Fibroblast of upper back skin (primary cell): ENCODE measurements at regions not wholly inside any gene's neighbourhood (a gene's known extent, or its start where the extent isn't known, plus 50 kb on each side); places are given as distances from the start of the nearest gene placed in this dataset.

ENCODE experiments used
- DNase-seq: peaks from one replicate; pipeline ENCODE4 v3.0.0-alpha.2; 2013

- no peak for DNase-seq
These were observed 112.0 kb upstream of the CARMIL1 start for GRCh38 chr6:25166955-25167748.

- DNase-seq, result no peak
These were observed 111.2 kb upstream of the CARMIL1 start for GRCh38 chr6:25167961-25168360.

GRCh38 chr6:25168637-25169036 is 110.5 kb upstream of the CARMIL1 start:
- DNase-seq, result no peak

GRCh38 chr6:25169553-25169952 is 109.6 kb upstream of the CARMIL1 start:
- DNase-seq, result peak; percentile 14

GRCh38 chr6:25169961-25170360 is 109.2 kb upstream of the CARMIL1 start:
- no peak for DNase-seq

- DNase-seq, result no peak
These were observed 108.5 kb upstream of the CARMIL1 start for GRCh38 chr6:25170640-25171039.

- no peak for DNase-seq
These were observed 107.9 kb upstream of the CARMIL1 start for GRCh38 chr6:25171301-25171700.

- peak; percentile 99 for DNase-seq
These were observed 106.4 kb upstream of the CARMIL1 start for GRCh38 chr6:25172819-25173218.

GRCh38 chr6:25173246-25173645 is 105.9 kb upstream of the CARMIL1 start:
- peak; percentile 37 for DNase-seq

- peak; percentile 99 for DNase-seq
These were observed 105.2 kb upstream of the CARMIL1 start for GRCh38 chr6:25173951-25174474.

GRCh38 chr6:25174678-25175077 is 104.5 kb upstream of the CARMIL1 start:
- DNase-seq, result no peak

- peak; percentile 63 for DNase-seq
These were observed 104.0 kb upstream of the CARMIL1 start for GRCh38 chr6:25175196-25175595.

- DNase-seq, result no peak
These were observed 103.5 kb upstream of the CARMIL1 start for GRCh38 chr6:25175681-25176080.

- DNase-seq, result no peak
These were observed 102.7 kb upstream of the CARMIL1 start for GRCh38 chr6:25176466-25176865.

GRCh38 chr6:25177500-25178028 is 101.6 kb upstream of the CARMIL1 start:
- no peak for DNase-seq

- DNase-seq, result no peak
These were observed 100.7 kb upstream of the CARMIL1 start for GRCh38 chr6:25178336-25179035.

GRCh38 chr6:25179051-25179778 is 100.0 kb upstream of the CARMIL1 start:
- DNase-seq, result peak; percentile 78

- no peak for DNase-seq
These were observed 98.4 kb upstream of the CARMIL1 start for GRCh38 chr6:25180630-25181349.

GRCh38 chr6:25181350-25181724 is 97.8 kb upstream of the CARMIL1 start:
- no peak for DNase-seq

- DNase-seq, result peak; percentile 50
These were observed 97.3 kb upstream of the CARMIL1 start for GRCh38 chr6:25181923-25182322.

GRCh38 chr6:25186919-25187318 is 92.3 kb upstream of the CARMIL1 start:
- no peak for DNase-seq

GRCh38 chr6:25188232-25188631 is 90.9 kb upstream of the CARMIL1 start:
- no peak for DNase-seq
